HG03460 (cell line): ENCODE measurements at regions not wholly inside any gene's neighbourhood (a gene's known extent, or its start where the extent isn't known, plus 50 kb on each side); places are given as distances from the start of the nearest gene placed in this dataset.
"Not testable (repeated sequence)": the region's sequence is repeated elsewhere in the genome, so short reads cannot be mapped to it uniquely, and the experiment has no call there.

Experiments
- ATAC-seq: cut with Tn5 transposase; IDR thresholded peaks from one replicate; pipeline ENCODE4 v1.9.1; 2021; ENCODE audit not compliant: unreplicated experiment

DNA sequence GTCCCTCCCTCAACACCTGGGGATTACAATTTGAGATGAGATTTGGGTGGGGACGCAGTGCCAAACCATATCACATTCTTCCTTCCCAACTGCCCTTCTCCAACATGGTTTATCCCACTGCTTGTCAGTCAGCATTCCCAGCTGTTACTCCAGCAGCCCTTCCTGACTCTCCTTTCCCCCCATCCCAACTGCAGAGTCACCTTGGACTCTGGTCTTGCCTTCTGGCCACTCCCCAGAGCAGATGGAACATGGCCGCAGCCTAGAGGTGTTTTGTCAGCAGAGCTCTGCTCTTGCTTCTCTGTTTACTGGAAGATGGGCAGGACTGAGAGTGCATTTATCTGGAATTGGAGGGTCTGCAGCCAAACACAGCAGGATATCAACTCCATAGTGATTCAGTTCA is 51.2 kb upstream of the MEX3C start:
- ATAC-seq: no peak

DNA sequence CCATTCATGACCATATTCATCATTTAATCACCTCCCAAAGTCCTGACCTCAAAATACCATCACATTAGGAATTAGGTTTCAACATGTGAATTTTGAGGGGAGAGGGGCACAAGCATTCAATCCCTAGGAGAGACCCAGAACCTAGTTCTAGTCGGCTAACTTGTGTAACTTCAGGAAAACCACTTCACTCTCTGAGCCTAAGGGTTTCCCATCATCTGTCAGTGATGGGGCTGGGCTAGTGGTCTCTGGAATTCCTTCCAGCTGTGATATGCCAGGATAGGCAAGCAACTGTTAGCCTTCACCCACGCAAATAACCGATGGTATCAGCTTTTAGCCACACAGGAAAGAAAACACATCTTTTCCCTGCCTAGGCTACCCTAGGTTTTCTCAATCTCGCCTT is 52.5 kb upstream of the MEX3C start:
- no peak for ATAC-seq

DNA sequence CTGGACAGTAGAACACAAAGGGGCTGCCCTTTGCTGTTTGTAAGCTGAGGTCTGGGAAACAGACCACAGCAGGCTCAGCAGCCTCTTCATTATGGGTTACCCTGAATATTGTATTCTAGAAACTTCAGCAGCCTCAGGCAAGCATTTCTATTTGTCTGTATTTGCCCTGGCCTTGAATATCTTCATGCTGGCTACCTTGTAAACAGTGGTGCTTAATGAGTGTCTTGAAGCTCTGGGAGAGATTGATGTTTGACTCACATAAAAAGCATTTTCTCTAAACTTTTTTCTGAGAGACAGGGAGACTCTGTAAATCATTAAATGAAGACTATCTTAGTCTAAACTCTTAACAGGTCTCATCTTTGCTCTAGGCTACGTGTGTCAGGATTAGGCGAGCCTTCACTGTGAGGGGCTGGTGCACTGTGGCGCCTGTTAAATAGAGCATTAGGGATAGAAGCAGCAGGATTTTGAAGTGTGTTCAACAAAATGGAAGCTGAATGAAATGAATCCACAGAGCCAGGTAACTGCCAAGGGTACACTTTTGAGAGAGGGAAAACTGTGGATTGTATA is 53.1 kb upstream of the MEX3C start:
- no peak for ATAC-seq

DNA sequence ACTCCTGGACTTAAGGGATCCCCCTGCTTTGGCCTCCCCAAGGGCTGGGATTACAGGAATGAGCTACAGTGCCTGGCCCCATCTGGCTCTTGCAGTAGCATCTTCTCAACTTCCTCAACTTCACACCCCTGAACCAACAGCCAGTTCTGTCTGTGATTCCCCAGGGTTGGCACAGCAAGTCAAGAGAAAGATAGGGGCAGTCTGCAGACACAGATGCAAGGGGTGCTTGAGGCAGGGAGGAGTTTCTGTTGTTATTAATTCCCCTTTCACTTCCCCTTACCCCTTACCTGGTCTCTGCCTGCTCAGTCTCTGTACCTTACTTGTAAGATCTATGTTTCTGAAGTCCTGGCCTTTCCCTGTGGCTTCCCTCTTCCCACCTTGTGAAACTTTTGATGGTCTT is 54.1 kb upstream of the MEX3C start:
- ATAC-seq: peak; percentile 99

DNA sequence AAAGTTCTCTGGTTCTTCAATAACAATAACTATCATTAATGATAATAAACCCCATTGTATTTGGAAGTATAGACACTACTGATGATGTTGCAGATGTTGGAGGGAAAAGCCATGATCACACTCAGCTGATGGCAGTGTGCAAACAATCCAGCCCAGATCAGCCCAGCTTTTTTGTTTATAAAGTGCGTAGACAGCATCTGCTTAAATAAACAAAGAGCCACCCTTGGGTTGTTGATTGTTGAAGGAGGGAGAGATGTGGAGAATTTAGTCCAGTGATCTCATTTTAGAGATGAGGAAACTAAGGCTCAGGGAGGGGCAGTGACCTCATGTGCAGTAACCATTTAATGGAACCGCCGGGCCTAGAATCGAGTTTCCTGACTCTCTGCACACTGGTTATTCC is 56.0 kb upstream of the MEX3C start:
- no peak for ATAC-seq

DNA sequence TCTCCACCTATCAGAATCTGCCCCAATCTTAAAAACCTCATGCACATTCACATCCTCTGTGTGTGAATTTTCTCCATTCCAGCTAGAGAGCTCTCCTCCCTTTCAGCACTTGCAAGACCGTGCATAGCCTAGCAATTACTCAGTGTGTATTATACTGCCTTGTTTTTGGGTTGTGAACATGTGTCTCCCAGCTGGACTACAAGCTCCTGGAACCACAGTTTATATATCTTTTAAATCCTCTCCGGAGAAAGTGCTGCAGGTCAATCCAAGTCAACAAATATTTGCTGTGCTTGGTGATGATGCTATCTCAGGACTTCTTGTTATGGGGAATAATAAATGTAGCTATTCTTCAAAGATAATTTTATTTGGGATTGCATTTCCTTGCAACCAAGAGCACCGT is 58.2 kb upstream of the MEX3C start:
- ATAC-seq: no peak

DNA sequence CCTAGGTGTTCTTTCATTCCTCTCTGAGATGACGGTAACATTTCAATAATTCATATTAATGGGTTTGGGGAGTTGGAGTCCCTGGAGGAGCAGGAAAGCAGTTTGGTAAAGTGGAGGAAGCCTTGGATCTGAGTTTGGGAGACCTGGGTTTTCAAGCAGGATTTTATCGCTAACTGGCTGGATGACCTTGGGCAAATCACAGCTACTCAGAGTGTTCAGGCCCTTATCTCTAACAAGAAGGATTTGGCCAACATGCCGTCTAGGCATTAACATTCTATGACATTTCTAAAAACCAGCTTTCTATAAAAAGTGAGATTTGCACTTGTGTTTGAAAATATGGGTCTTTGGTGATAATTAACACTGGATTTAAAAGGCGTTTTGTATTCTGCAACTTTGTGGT is 59.7 kb upstream of the MEX3C start:
- no peak for ATAC-seq

DNA sequence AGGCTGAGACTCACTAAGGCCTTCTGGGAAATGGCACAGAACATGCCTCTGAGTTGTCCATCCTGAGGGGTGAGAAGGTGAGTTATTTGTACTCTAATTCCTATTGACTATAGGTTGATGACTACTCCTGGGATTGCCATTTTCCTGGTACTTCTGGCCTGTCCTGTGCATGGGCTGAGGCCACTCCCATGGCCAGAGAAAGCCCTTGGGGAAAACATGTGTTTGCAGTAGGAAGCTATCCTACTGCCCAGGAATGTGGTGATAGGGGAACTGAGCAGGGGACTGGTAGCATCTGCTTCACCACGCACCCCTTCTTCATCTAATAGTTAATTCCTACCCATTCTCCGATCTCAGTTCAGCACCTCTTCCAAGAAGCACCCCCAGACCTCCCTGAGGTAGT is 62.6 kb upstream of the MEX3C start:
- no peak for ATAC-seq

DNA sequence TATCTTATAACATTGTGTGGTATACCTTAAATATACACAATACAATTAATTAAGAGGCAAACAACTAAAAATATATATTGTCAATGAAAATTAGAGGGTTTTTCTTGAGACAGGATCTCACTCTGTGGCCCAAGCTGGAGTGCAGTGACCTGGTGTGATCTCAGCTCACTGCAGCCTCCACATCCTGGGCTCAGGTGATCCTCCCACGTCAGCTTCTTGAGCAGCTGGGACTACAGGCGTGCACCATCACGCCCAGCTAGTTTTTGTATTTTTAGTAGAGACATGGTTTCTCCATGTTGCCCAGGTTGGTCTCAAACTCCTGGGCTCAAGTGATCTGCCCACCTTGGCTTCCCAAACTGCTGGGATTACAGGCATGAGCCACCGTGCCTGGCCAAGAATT is 68.6 kb upstream of the MEX3C start:
- ATAC-seq: not testable (repeated sequence)

DNA sequence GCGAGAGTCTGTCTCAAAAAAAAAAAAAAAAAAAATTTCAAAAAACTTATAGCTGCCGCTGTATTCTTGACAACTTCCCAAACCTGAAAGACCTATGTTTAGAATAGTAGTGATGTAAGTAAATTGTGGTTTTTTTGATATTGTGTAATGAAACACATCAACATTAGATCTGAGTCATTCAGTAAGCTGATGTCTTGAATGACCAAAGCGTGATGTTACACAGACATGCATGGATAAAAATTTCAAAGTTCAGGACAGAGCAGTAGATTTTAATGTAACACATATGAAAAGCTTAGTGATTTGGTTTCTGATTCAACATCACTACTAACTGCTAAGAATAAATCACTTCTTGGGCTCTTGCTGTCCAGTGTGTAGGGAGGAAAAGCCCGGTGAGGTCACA is 69.3 kb upstream of the MEX3C start:
- no peak for ATAC-seq

DNA sequence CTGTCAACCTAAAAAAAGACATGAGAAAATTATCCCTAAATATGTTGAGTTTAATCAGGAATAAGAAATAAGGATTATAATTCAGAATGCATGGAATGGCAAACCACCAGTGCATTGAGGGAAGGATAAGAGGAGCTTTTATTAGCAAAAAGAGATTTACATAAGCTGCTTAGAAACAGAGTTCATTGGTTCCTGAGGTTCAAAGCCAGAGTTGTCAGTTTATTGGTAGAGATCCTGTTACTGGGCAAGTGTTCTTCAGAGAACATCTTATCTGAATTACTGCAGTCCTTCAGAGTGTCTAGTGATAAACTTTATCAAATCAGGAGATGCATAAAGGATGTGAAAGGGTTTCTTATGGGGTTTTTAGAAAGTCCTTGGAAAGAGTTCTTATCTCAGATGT is 76.0 kb upstream of the MEX3C start:
- ATAC-seq: no peak

DNA sequence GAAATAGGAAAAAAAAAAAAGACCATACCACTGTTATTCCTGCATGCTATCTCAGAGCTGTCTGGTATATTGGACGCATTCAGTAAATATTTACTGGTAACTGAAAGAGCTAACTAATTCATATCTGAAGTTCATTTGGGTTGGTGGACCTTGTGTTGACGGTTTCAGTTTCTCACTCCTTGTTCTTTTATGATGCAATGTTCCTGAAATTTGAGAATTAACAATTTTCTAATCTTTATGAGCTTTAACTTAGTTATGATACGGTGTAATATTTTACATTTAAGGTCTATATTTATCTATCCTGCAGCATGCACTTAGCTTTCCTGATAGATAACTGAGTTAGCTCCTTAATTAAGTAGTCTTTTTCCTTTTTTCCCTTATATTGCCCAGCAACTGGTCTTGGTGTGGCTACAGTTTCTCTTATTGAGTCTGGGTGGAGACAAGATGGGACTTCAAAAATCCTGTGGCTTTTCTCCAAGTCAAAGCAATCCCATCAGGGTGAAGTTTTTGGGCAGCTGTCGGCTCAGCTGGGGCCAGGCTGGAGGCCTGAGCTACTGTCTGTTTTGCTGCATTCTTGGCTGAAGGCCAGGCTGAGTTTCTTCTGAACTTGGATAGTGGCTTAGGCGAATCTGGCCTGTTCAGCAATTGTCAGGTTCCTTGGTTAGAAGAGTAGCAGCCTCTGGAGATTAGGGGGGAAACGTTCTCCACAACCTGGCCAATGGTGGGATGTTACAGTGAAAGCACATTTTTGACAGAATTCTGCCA is 78.4 kb upstream of the MEX3C start:
- ATAC-seq: no peak

DNA sequence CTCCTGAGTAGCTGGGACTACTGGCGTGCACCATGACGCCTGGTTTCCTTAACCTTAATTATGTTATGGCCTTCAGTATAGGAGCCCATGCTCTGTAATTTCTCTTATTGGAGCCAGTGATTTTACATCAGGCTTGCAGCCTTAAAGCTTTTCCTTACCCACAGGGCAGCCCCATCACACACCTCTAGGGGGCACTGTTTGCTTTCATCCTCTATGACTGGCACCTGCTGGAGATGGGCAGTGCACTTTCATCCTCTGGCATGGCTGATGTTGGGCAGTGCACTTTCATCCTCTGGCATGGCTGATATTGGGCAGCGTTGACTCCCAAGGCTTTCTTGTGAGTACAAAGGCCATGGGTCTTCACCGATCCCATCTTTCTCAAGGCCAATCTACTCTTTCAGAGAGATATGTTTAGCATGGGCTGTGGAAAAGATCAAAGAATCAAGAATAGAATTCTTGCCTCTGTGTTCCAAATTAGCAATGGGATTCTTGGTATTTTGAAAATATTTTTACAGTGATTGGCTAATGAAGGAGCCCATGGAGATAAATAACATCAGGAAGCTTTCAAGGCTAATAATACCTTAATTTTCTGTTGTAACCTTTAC is 80.7 kb upstream of the MEX3C start:
- no peak for ATAC-seq

DNA sequence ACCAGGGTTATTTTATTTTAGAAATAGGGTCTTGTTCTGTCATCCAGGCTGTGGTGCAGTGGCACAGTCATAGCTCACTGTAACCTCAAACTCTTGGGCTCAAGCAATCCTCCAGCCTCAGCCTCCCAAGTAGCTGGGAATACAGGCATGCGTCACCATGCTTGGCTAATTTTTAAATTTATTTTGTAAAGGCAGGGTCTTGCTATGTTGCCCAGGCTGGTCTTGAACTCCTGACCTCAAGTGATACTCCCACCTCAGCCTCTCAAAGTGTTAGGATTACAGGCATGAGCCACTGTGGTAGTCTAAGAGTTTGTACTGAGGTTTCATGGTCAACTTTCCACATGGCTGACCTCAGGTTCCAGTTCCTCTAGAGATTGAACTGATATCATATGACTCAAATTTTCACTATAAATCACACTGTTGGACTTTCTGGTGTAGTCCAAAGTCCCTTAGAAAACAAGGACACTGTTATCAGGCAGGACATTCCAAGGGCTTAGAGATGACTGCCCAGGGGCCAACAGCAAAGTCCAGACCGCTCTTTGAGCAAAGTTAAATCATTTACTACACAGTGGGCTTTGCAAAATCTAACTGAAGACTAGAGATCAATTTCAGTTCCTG is 82.0 kb upstream of the MEX3C start:
- peak; percentile 70 for ATAC-seq

DNA sequence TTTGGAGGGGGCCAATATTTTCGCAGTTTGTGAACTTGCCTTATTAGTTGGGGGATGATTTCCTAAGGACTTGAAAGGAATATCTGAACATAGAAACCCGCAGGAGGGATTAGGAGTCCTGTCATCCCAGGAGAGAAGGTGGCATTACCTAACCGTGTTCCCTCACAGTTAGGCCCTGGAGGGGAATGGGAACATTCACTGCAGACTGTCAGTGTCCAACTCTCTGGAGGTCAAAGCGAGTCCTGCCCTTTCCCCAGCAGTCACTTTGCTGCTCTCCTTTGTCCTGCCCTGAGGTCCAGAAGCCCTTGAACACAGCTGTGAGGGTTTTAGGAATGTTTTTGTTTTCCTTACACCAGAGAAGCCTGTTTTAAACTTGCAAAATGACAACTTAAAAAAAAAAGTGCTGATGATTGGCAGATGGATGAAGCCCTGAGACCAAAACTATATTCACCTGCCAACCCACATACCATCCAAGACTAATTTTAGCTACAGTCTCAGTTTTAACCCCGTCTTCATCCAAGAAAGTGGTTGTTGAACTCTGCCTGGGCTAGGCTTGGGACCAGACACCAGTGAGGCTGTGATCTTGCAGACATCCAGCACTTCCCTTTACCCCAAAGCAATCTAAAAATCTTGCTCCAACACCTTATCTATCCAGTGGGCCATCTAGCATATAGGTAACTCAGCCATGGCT is 90.5 kb upstream of the MEX3C start:
- ATAC-seq: no peak

DNA sequence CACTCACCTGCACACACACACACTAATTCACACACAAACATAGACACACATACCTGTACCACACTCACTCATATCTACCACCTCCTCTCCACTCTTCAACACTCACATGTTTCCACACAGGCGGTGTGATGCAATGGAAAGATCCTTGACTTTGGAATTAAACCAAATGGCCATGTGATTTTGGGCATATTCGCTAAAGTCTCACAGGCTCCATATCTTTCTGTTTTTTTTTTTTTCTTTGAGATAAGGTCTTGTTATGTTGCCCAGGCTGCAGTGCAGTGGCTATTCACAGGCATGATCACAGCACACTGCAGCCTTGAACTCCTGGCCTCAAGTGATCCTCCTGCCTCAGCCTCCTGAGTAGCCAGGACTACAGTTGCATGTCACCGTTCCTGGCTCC is 91.1 kb upstream of the MEX3C start:
- no peak for ATAC-seq

DNA sequence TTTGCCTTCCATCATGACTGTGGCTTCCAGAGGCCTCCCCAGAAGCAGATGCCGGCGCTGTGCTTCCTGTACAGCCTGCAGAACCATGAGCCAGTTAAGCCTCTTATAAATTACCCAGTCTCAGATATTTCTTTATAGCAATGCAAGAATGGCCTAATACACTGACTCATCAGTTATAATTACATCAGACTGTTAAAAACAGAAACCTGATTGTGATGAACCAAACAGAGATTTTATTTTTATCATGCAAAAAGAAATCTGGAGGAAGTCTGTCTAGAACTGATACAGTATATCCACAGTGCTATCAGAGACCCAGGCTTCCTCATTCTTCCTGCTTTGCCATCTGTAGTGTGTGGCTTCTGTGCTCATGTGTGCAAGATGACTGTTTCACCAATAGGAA is 93.4 kb upstream of the MEX3C start:
- ATAC-seq: no peak

DNA sequence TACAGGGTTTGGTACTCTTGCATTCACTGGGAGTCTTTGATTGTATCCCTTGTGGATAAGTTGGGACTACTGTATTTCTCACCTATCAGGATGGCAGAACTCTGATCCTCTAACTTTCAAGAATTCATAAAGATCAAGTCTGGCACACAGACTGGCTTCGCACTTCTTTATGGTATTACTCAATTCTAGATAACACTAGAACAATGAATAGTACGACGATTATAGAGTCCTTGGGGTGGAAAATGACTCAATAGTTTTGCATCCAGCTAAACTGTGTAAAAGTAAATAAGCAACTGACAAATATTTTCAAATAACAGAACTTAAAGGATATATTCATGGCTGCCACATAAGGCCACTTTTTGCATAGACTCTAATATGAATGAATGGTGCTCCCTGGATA is 103.4 kb upstream of the MEX3C start:
- no peak for ATAC-seq

DNA sequence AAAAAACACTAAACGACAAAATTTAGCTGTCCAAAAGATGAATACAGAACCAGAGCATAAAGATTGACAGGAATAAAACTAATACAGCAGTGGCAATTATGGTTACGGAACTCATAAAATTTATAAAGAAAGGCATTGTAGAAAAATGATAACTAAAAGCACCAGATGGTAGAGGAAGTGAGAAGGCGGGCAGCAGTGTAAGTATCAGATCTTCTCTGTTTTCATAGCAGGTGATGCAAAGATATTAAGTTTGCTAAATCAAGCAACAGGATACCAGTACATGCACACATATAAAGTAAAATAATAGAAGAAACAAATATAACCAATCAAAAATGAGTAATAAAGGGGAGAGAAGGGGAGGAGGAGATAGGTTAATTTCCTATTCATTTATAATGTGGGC is 103.9 kb upstream of the MEX3C start:
- no peak for ATAC-seq

DNA sequence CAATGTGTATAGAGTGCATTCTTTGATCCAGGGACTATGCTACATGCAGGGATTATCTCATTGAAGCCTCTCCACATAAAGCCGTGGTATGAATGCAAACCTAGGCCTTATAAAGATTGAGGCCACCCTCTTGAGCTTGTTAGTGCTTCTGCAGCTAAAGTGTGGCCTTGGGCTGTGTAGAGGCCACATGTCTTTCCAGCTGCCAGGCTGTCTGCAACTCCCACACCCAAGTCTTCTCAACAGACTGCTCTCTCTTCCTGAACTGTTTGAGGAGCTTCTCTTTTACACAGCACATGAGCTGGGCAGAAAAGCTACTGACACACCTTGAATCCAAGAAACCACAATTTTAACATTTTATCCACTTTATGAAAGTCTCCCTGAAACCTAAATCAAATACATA is 119.2 kb upstream of the MEX3C start:
- ATAC-seq: no peak

DNA sequence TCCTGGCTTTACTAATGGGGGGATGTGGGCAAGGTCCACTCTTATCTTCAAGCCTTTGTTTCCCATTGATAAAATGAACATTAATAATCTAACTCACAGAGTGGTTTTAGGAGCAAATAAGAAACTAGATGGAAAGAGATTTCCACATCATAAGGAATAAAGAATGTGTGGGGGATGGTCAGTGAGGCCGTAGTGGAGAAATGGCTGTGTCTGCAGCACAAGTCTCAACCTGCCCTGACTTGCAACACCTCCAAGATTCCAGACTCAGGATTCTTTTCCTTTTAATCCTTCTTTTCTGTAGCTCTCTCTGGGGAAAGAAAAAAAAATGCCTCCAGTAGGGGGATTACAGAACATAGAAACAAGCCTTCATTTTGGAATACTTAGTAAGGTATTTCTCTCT is 124.2 kb upstream of the MEX3C start:
- ATAC-seq: no peak

DNA sequence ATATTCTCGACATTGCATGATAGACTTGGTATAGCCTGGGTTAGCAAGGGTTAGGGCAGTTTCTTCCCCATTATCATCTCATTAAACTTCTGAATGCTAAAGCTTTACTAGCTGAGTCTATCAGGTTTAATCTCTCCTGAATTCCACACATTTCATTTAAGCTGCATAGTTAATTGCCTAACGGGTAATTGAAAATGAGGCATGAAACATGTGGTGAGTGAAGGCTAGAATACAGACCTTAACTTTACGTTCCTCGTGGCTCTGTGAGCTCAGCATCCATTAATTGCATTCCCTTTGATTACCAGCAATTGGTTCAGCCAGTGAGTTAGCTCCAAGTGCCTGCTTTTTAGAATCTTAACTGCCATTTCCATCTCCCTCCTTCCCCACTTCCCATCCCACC is 126.5 kb upstream of the MEX3C start:
- no peak for ATAC-seq
